ENCODE measurements at regions not wholly inside any gene's neighbourhood (a gene's known extent, or its start where the extent isn't known, plus 50 kb on each side); places are given as distances from the start of the nearest gene placed in this dataset.

GRCh38 chr13:21320642-21321034 is 138.5 kb downstream of the ZDHHC20 start:
- TF ChIP-seq EZH2 (IDR thresholded peaks at IDR 0.05; ENCODE audit: borderline replicate concordance, low read length): no peak
- no peak for TF ChIP-seq CTCF (conservative IDR thresholded peaks at IDR 0.05 in 1 of 2, IDR thresholded peaks at IDR 0.05 in 1 of 2; ENCODE audit: extremely low read depth in 1 of 2, insufficient read depth in 1 of 2, low read depth in 1 of 2, low read length in 2 of 2)

Measured in mammary epithelial cell (primary cell).